ENCODE measurements at regions not wholly inside any gene's neighbourhood (a gene's known extent, or its start where the extent isn't known, plus 50 kb on each side); places are given as distances from the start of the nearest gene placed in this dataset.

GRCh38 chr1:71228241-71228640 lies 147.4 kb upstream of the ZRANB2 start:
- no peak for TF ChIP-seq CTCF (IDR thresholded peaks at IDR 0.05; ENCODE audit: low read depth, low read length)

GRCh38 chr1:71224741-71225377 lies 144.0 kb upstream of the ZRANB2 start:
- no peak for TF ChIP-seq CTCF (IDR thresholded peaks at IDR 0.05; ENCODE audit: low read depth, low read length)
- no peaks in the 10 kb centered on the region for H3K9me3 ChIP-seq (ENCODE audit: severe bottlenecking)

More at GRCh38 chr1:71228241-71228640, 147.4 kb upstream of the ZRANB2 start:
- no peak overlapping the region for H3K4me3 ChIP-seq (ENCODE audit: low read depth, low read length)
- no peaks in the 10 kb centered on the region for H3K27me3 ChIP-seq (ENCODE audit: insufficient read depth, low read depth, severe bottlenecking)
- H3K36me3 ChIP-seq, result no peaks in the 10 kb centered on the region
- H3K9me3 ChIP-seq (ENCODE audit: severe bottlenecking), result no peaks in the 10 kb centered on the region
- no peak overlapping the region for H3K27ac ChIP-seq
- DNase-seq, result no peak

GRCh38 chr1:71223641-71224340 lies 143.0 kb upstream of the ZRANB2 start:
- Histone ChIP-seq H3K27ac (no peak overlapping the region), H3K27me3 (ENCODE audit: insufficient read depth, low read depth, severe bottlenecking) (no peaks in the 10 kb centered on the region), H3K36me3 (no peaks in the 10 kb centered on the region), H3K4me3 (ENCODE audit: low read depth, low read length) (no peak overlapping the region), H3K9me3 (ENCODE audit: severe bottlenecking) (no peaks in the 10 kb centered on the region)
- DNase-seq, result no peak
- no peak for TF ChIP-seq CTCF (IDR thresholded peaks at IDR 0.05; ENCODE audit: low read depth, low read length)

More at GRCh38 chr1:71224741-71225377, 144.0 kb upstream of the ZRANB2 start:
- no peaks in the 10 kb centered on the region for H3K36me3 ChIP-seq
- no peak overlapping the region for H3K4me3 ChIP-seq (ENCODE audit: low read depth, low read length)
- no peak overlapping the region for H3K27ac ChIP-seq
- DNase-seq, result no peak
- H3K27me3 ChIP-seq (ENCODE audit: insufficient read depth, low read depth, severe bottlenecking), result no peaks in the 10 kb centered on the region

GRCh38 chr1:71222668-71223067 lies 141.8 kb upstream of the ZRANB2 start:
- no peak for DNase-seq
- H3K27me3 ChIP-seq (ENCODE audit: insufficient read depth, low read depth, severe bottlenecking), result no peaks in the 10 kb centered on the region

GRCh38 chr1:71210718-71211117 lies 129.9 kb upstream of the ZRANB2 start:
- no peaks in the 10 kb centered on the region for H3K9me3 ChIP-seq (ENCODE audit: severe bottlenecking)
- no peak overlapping the region for H3K4me3 ChIP-seq (ENCODE audit: low read depth, low read length)
- H3K27me3 ChIP-seq (ENCODE audit: insufficient read depth, low read depth, severe bottlenecking), result no peaks in the 10 kb centered on the region
- no peaks in the 10 kb centered on the region for H3K36me3 ChIP-seq
- TF ChIP-seq CTCF (IDR thresholded peaks at IDR 0.05; ENCODE audit: low read depth, low read length), result no peak
- no peak for DNase-seq
- H3K27ac ChIP-seq, result no peak overlapping the region

More at GRCh38 chr1:71222668-71223067, 141.8 kb upstream of the ZRANB2 start:
- H3K4me3 ChIP-seq (ENCODE audit: low read depth, low read length), result no peak overlapping the region
- H3K27ac ChIP-seq, result no peak overlapping the region
- H3K9me3 ChIP-seq (ENCODE audit: severe bottlenecking), result no peaks in the 10 kb centered on the region
- no peaks in the 10 kb centered on the region for H3K36me3 ChIP-seq
- TF ChIP-seq CTCF (IDR thresholded peaks at IDR 0.05; ENCODE audit: low read depth, low read length), result no peak

Data from WERI-Rb-1 (cell line).